GM12872 (cell line): ENCODE measurements at regions not wholly inside any gene's neighbourhood (a gene's known extent, or its start where the extent isn't known, plus 50 kb on each side); places are given as distances from the start of the nearest gene placed in this dataset.

Source experiments
- CTCF ChIP-seq: IDR thresholded peaks from 3 replicates; pipeline ENCODE4 v1.5.1; 2011; ENCODE audit warnings: low read depth, mild to moderate bottlenecking, low read length, moderate library complexity; ENCODE audit not compliant: insufficient read depth

- TF ChIP-seq CTCF, result no peak
Observed at GRCh38 chr12:24625103-24625502, 323.8 kb downstream of the BCAT1 start.

- TF ChIP-seq CTCF, result no peak
Observed at GRCh38 chr12:24617471-24617870, 331.4 kb downstream of the BCAT1 start.

GRCh38 chr12:24615967-24616411, 332.9 kb downstream of the BCAT1 start:
- no peak for TF ChIP-seq CTCF

GRCh38 chr12:24608637-24609285, 340.1 kb downstream of the BCAT1 start:
- TF ChIP-seq CTCF, result no peak

GRCh38 chr12:24608108-24608507, 340.8 kb downstream of the BCAT1 start:
- TF ChIP-seq CTCF, result no peak

GRCh38 chr12:24605916-24606315, 343.0 kb downstream of the BCAT1 start:
- no peak for TF ChIP-seq CTCF

GRCh38 chr12:24605466-24605865, 343.4 kb downstream of the BCAT1 start:
- no peak for TF ChIP-seq CTCF
